ENCODE measurements at regions not wholly inside any gene's neighbourhood (a gene's known extent, or its start where the extent isn't known, plus 50 kb on each side); places are given as distances from the start of the nearest gene placed in this dataset.
A peak's percentile ranks its signal among the peaks of the same experiment; 100 is the strongest.

- H3K4me3 ChIP-seq (replicated peaks in 1 of 3): no peak overlapping the region
- no peaks in the 10 kb centered on the region for H3K27me3 ChIP-seq
- no peaks in the 10 kb centered on the region for H3K9me3 ChIP-seq
- no peaks in the 10 kb centered on the region for H3K36me3 ChIP-seq
- TF ChIP-seq CTCF (IDR thresholded peaks at IDR 0.05) (no peak), POLR2A (IDR thresholded peaks at IDR 0.05) (no peak)
- peaks cover 7 to 12% of the 10 kb centered on the region in 2 donors for H3K4me1 ChIP-seq
- intact Hi-C loops (cut with DNase I): no loop called here
- DNase-seq: peak in 1 of 2 donors; percentile 20
- WGBS, 2 donors: 76 to 77% methylated on average over 5 to 8 of the region's 8 CpGs
- peak overlapping the region; percentile 14 to 51 (median 23) for H3K27ac ChIP-seq
These were observed 73.3 kb upstream of the SLC44A3 start for GRCh38 chr1:94746635-94747525.

- no peaks in the 10 kb centered on the region for H3K9me3 ChIP-seq
- H3K4me1 ChIP-seq: peaks cover 7 to 12% of the 10 kb centered on the region in 2 donors
- no peaks in the 10 kb centered on the region for H3K27me3 ChIP-seq
- H3K36me3 ChIP-seq: no peaks in the 10 kb centered on the region
- peak overlapping the region in 1 of 3 donors; percentile 14 for H3K27ac ChIP-seq
- intact Hi-C loops (cut with DNase I): no loop called here
- no peak overlapping the region for H3K4me3 ChIP-seq (replicated peaks in 1 of 3)
- TF ChIP-seq CTCF (IDR thresholded peaks at IDR 0.05) (no peak), POLR2A (IDR thresholded peaks at IDR 0.05) (no peak)
- DNase-seq: no peak
These were observed 74.4 kb upstream of the SLC44A3 start for GRCh38 chr1:94745742-94746141.

- peaks cover 7 to 17% of the 10 kb centered on the region in 2 donors for H3K4me1 ChIP-seq
- no peak overlapping the region for H3K4me3 ChIP-seq (replicated peaks in 1 of 3)
- TF ChIP-seq POLR2A (IDR thresholded peaks at IDR 0.05): peak in 1 of 2 donors; percentile 27
- no peak for TF ChIP-seq CTCF (IDR thresholded peaks at IDR 0.05)
- WGBS, 2 donors: 73 to 79% methylated on average over 1 of the region's 1 CpG
- peak; percentile 44 to 51 for DNase-seq
- no peaks in the 10 kb centered on the region for H3K9me3 ChIP-seq
- H3K36me3 ChIP-seq: no peaks in the 10 kb centered on the region
- peak overlapping the region; percentile 10 to 64 (median 28) for H3K27ac ChIP-seq
- no peaks in the 10 kb centered on the region for H3K27me3 ChIP-seq
- intact Hi-C loops (cut with DNase I): no loop called here
These were observed 76.3 kb upstream of the SLC44A3 start for GRCh38 chr1:94743862-94744261.

- intact Hi-C loops (cut with DNase I): no loop called here
- DNase-seq: no peak
- no peaks in the 10 kb centered on the region for H3K9me3 ChIP-seq
These were observed 78.2 kb upstream of the SLC44A3 start for GRCh38 chr1:94741996-94742395.

More at GRCh38 chr1:94741996-94742395, 78.2 kb upstream of the SLC44A3 start:
- no peak for TF ChIP-seq POLR2A (IDR thresholded peaks at IDR 0.05)
- no peak for TF ChIP-seq CTCF (IDR thresholded peaks at IDR 0.05)
- WGBS, 2 donors: 97 to 100% methylated on average over 2 of the region's 2 CpGs
- no peaks in the 10 kb centered on the region for H3K36me3 ChIP-seq
- H3K27ac ChIP-seq: no peak overlapping the region
- H3K4me1 ChIP-seq: peaks cover 7 to 20% of the 10 kb centered on the region in 2 donors
- H3K4me3 ChIP-seq (replicated peaks in 1 of 3): no peak overlapping the region
- H3K27me3 ChIP-seq: no peaks in the 10 kb centered on the region

Measured in thyroid gland (tissue), 4 donors.